ENCODE measurements at regions not wholly inside any gene's neighbourhood (a gene's known extent, or its start where the extent isn't known, plus 50 kb on each side); places are given as distances from the start of the nearest gene placed in this dataset.

DNA sequence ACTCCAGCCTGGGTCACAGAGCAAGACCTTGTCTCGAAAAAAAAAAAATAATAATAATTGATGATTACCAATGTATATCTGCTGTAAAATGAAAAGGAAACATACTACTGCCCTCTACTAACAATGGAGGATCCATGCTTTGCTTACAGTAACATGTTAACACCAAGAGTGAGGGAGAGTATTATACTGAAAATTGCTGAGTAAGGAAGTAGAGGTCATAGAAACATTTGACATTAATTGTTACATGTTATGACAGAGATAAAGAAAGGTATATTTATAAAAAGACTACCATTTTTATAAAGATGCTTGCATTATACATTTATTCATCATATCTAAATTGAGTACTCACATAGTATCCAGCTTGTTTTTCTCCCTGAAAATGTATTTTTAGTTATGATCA is 1989.8 kb upstream of the TENM3 start:
- DNase-seq: no peak
- Histone ChIP-seq H3K36me3 (no peaks in the 10 kb centered on the region), H3K27ac (no peak overlapping the region), H3K9me3 (ENCODE audit: severe bottlenecking) (no peaks in the 10 kb centered on the region), H3K4me3 (ENCODE audit: low read depth, low read length) (no peak overlapping the region), H3K27me3 (ENCODE audit: insufficient read depth, low read depth, severe bottlenecking) (no peaks in the 10 kb centered on the region)
- TF ChIP-seq, protein P1, sequence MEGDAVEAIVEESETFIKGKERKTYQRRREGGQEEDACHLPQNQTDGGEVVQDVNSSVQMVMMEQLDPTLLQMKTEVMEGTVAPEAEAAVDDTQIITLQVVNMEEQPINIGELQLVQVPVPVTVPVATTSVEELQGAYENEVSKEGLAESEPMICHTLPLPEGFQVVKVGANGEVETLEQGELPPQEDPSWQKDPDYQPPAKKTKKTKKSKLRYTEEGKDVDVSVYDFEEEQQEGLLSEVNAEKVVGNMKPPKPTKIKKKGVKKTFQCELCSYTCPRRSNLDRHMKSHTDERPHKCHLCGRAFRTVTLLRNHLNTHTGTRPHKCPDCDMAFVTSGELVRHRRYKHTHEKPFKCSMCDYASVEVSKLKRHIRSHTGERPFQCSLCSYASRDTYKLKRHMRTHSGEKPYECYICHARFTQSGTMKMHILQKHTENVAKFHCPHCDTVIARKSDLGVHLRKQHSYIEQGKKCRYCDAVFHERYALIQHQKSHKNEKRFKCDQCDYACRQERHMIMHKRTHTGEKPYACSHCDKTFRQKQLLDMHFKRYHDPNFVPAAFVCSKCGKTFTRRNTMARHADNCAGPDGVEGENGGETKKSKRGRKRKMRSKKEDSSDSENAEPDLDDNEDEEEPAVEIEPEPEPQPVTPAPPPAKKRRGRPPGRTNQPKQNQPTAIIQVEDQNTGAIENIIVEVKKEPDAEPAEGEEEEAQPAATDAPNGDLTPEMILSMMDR (IDR thresholded peaks at IDR 0.05; ENCODE audit: low read depth, low read length): no peak

DNA sequence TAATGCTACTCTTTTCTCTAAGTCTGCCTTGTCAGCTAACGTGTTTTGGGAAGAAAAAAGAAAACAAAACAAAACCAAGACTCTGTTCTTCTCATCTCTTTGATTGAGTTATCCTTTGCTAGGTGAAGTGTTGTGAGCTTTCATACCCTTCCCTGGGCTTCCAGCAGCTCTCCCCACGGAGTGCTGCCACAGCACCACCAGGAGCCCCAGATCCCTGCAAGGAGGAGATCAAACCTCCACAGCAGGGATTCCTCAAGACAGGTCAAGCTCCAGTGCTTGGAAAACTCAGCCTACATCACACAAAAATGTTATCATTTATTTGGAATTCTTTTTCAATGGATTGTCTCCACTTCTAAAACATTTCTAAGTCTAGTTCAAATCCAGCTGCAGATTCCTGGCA is 1981.9 kb upstream of the TENM3 start:
- TF ChIP-seq, protein P1 (IDR thresholded peaks at IDR 0.05; ENCODE audit: low read depth, low read length): no peak
- no peaks in the 10 kb centered on the region for H3K9me3 ChIP-seq (ENCODE audit: severe bottlenecking)
- no peaks in the 10 kb centered on the region for H3K27me3 ChIP-seq (ENCODE audit: insufficient read depth, low read depth, severe bottlenecking)
- no peak overlapping the region for H3K4me3 ChIP-seq (ENCODE audit: low read depth, low read length)
- DNase-seq: no peak
- no peaks in the 10 kb centered on the region for H3K36me3 ChIP-seq
- H3K27ac ChIP-seq: no peak overlapping the region

GRCh38 chr4:180280076-180280475 is 1963.1 kb upstream of the TENM3 start:
- Histone ChIP-seq H3K4me3 (ENCODE audit: low read depth, low read length) (no peak overlapping the region), H3K36me3 (no peaks in the 10 kb centered on the region), H3K27me3 (ENCODE audit: insufficient read depth, low read depth, severe bottlenecking) (no peaks in the 10 kb centered on the region), H3K9me3 (ENCODE audit: severe bottlenecking) (no peaks in the 10 kb centered on the region), H3K27ac (no peak overlapping the region)
- DNase-seq: no peak
- TF ChIP-seq, protein P1 (IDR thresholded peaks at IDR 0.05; ENCODE audit: low read depth, low read length): no peak

GRCh38 chr4:180280726-180281297 is 1962.4 kb upstream of the TENM3 start:
- H3K27ac ChIP-seq: no peak overlapping the region
- TF ChIP-seq, protein P1 (IDR thresholded peaks at IDR 0.05; ENCODE audit: low read depth, low read length): no peak
- H3K36me3 ChIP-seq: no peaks in the 10 kb centered on the region
- no peaks in the 10 kb centered on the region for H3K27me3 ChIP-seq (ENCODE audit: insufficient read depth, low read depth, severe bottlenecking)
- H3K9me3 ChIP-seq (ENCODE audit: severe bottlenecking): no peaks in the 10 kb centered on the region
- DNase-seq: no peak
- H3K4me3 ChIP-seq (ENCODE audit: low read depth, low read length): no peak overlapping the region

DNA sequence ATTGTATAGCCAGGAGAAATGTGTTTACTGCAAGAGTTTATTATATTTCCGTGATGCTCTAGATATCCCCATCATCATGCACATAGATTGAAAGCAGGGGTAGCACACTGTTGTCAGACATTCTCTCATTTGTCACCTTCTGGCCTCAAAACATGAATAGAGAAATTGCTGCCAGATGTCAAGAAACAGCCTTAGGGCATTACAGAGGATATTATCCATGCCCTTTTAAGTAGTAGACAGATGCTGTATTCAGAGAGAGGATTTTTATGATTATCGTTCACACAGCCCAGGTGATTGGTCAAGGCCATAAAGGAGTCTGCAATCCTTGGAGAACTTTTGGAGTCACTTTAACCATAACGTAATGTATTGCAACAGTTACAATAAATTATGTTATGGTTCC is 1961.5 kb upstream of the TENM3 start:
- Histone ChIP-seq H3K27me3 (ENCODE audit: insufficient read depth, low read depth, severe bottlenecking) (no peaks in the 10 kb centered on the region), H3K27ac (no peak overlapping the region), H3K36me3 (no peaks in the 10 kb centered on the region), H3K9me3 (ENCODE audit: severe bottlenecking) (no peaks in the 10 kb centered on the region), H3K4me3 (ENCODE audit: low read depth, low read length) (no peak overlapping the region)
- TF ChIP-seq, protein P1 (IDR thresholded peaks at IDR 0.05; ENCODE audit: low read depth, low read length): no peak
- no peak for DNase-seq

GRCh38 chr4:180284267-180284666 is 1958.9 kb upstream of the TENM3 start:
- no peaks in the 10 kb centered on the region for H3K36me3 ChIP-seq
- DNase-seq: no peak
- no peak overlapping the region for H3K27ac ChIP-seq
- H3K9me3 ChIP-seq (ENCODE audit: severe bottlenecking): no peaks in the 10 kb centered on the region
- H3K4me3 ChIP-seq (ENCODE audit: low read depth, low read length): no peak overlapping the region
- TF ChIP-seq, protein P1 (IDR thresholded peaks at IDR 0.05; ENCODE audit: low read depth, low read length): no peak
- H3K27me3 ChIP-seq (ENCODE audit: insufficient read depth, low read depth, severe bottlenecking): no peaks in the 10 kb centered on the region
